HepG2 (cell line): ENCODE measurements at regions not wholly inside any gene's neighbourhood (a gene's known extent, or its start where the extent isn't known, plus 50 kb on each side); places are given as distances from the start of the nearest gene placed in this dataset.

Experiments used
- ATAC-seq: fragments of 200-7000 bp; cut with Tn5 transposase; 3 replicates; pipeline ENCODE4 v1.9.1; 2020; ENCODE audit warnings: mild to moderate bottlenecking, moderate library complexity
- BruUV-seq: library from RNA; stranded (reverse); fragments of 400-500 nt; replicated peaks from 2 replicates; lab custom pipeline; 2021; lab: Mats Ljungman, UMichigan
- CTCF ChIA-PET: fragments of 300-600 bp; formaldehyde crosslinking; extraction: SDS; loops from one replicate; lab custom pipeline; 2021; ENCODE audit warnings: low total read pairs, inconsistent platforms, low intra/inter-chr PET ratio; lab: Yijun Ruan, JAX
- POLR2A ChIA-PET: fragments of 350-600 bp; sonication (Branson Sonifier 250); formaldehyde crosslinking; loops from one replicate; lab custom pipeline; 2020; ENCODE audit warnings: antibody characterized with exemption, inconsistent platforms; lab: Yijun Ruan, JAX
- DNase-seq: peaks from one replicate; pipeline ENCODE4 v3.0.0-alpha.2; 2015; ENCODE audit warnings: low spot score
- FAIRE-seq: peaks from 3 replicates; lab custom pipeline; 2011; peaks lifted over from hg19 to GRCh38; lab: Jason Lieb, UNC
- H2AFZ ChIP-seq: one replicate; pipeline ENCODE4 v1.6.1; 2011; ENCODE audit warnings: low read length, inconsistent platforms
- H3K27ac ChIP-seq: fragments of 300-600 bp; 3 replicates; pipeline ENCODE4 v1.8.0; 2011; ENCODE audit warnings: mixed run types, mild to moderate bottlenecking, mixed read lengths, low read length, inconsistent platforms; ENCODE audit not compliant: insufficient read depth; ENCODE audit errors: extremely low read length
- H3K27me3 ChIP-seq, 2 experiments: fragments of 200-600 bp in 1 of 2; 2 replicates in 1 of 2; 3 replicates in 1 of 2; pipeline versions ENCODE4 v1.6.0 to v1.8.0; 2011; ENCODE audit warnings: low read length in 2 of 2, mild to moderate bottlenecking in 2 of 2, moderate library complexity in 2 of 2, inconsistent platforms in 1 of 2; ENCODE audit not compliant: insufficient read depth in 2 of 2, control insufficient read depth in 1 of 2
- H3K36me3 ChIP-seq, 2 experiments: fragments of 200-600 bp in 1 of 2; replicated peaks in 1 of 2; 2 replicates in 1 of 2; 3 replicates in 1 of 2; pipeline versions ENCODE4 v1.5.1 to v1.8.0; 2011; ENCODE audit warnings: low read length in 2 of 2, inconsistent platforms in 1 of 2; ENCODE audit not compliant: insufficient read depth in 2 of 2, control insufficient read depth in 1 of 2
- H3K4me1 ChIP-seq: 2 replicates; pipeline ENCODE4 v1.5.1; 2012; ENCODE audit warnings: low read length, inconsistent platforms; ENCODE audit not compliant: insufficient read depth
- H3K4me2 ChIP-seq: 2 replicates; pipeline ENCODE4 v1.6.0; 2011; ENCODE audit warnings: low read depth, low read length, inconsistent platforms
- H3K4me3 ChIP-seq, 3 experiments: fragments of 200-600 bp in 1 of 3; sonication (generic), shearing (Covaris generic) in 1 of 3; replicated peaks in 1 of 3; 2 replicates each; pipeline ENCODE4 v1.5.1; 2011 to 2016; ENCODE audit warnings: low read length in 3 of 3, inconsistent platforms in 2 of 3, low read depth in 2 of 3, mild to moderate bottlenecking in 2 of 3, control low read depth in 1 of 3, mixed read lengths in 1 of 3; ENCODE audit not compliant: insufficient read depth in 1 of 3
- H3K79me2 ChIP-seq: one replicate; pipeline ENCODE4 v1.6.1; 2011; ENCODE audit warnings: low read length, inconsistent platforms; ENCODE audit not compliant: insufficient read depth
- H3K9ac ChIP-seq: 2 replicates; pipeline ENCODE4 v1.6.0; 2011; ENCODE audit warnings: mild to moderate bottlenecking, low read depth, low read length, inconsistent platforms; ENCODE audit not compliant: insufficient read depth
- H3K9me3 ChIP-seq: 2 replicates; pipeline ENCODE4 v1.5.1; 2012; ENCODE audit warnings: mild to moderate bottlenecking, low read length
- H4K20me1 ChIP-seq: 2 replicates; pipeline ENCODE4 v1.6.0; 2011; ENCODE audit warnings: inconsistent platforms, mild to moderate bottlenecking, low read length, moderate library complexity; ENCODE audit not compliant: insufficient read depth
- DR1 ChIP-seq: sonication (generic); formaldehyde crosslinking; IDR thresholded peaks from 2 replicates; pipeline ENCODE4 v1.8.0; 2021; ENCODE audit warnings: mild to moderate bottlenecking, missing genetic modification reagents, inconsistent platforms
- HMGXB4 ChIP-seq, 2 experiments: sonication (generic) in 1 of 2; formaldehyde crosslinking in 1 of 2; IDR thresholded peaks; 2 replicates each; pipeline versions ENCODE4 v1.4.0 to v1.6.1; 2018 to 2020; ENCODE audit warnings: missing genetic modification reagents in 2 of 2, borderline replicate concordance in 1 of 2, low read depth in 1 of 2, mild to moderate bottlenecking in 1 of 2, missing biosample characterization in 1 of 2
- KDM2A ChIP-seq: sonication (generic); formaldehyde crosslinking; IDR thresholded peaks from 2 replicates; pipeline ENCODE4 v1.4.0; 2020; ENCODE audit warnings: low read depth, missing genetic modification reagents, borderline replicate concordance
- PRPF4 ChIP-seq: fragments of 200-400 bp; formaldehyde crosslinking; IDR thresholded peaks from 2 replicates; pipeline ENCODE4 v1.6.1; 2016; ENCODE audit warnings: low read length, low read depth; ENCODE audit not compliant: poor library complexity, severe bottlenecking
- SP2 ChIP-seq: sonication (generic); formaldehyde crosslinking; IDR thresholded peaks from 2 replicates; pipeline ENCODE4 v1.5.1; 2020; ENCODE audit warnings: mild to moderate bottlenecking, missing genetic modification reagents
- TP53 ChIP-seq: sonication (generic); formaldehyde crosslinking; conservative IDR thresholded peaks from 2 replicates; pipeline ENCODE4 v1.4.0; 2020; ENCODE audit warnings: missing genetic modification reagents
- ZFP1 ChIP-seq: IDR thresholded peaks from 2 replicates; pipeline ENCODE4 v1.6.1; 2016
- ZNF10 ChIP-seq: sonication (generic); formaldehyde crosslinking; IDR thresholded peaks from 2 replicates; pipeline ENCODE4 v1.4.0; 2020; ENCODE audit warnings: mild to moderate bottlenecking, low read depth, missing genetic modification reagents, borderline replicate concordance
- ZNF138 ChIP-seq: sonication (generic); formaldehyde crosslinking; IDR thresholded peaks from 2 replicates; pipeline ENCODE4 v1.5.0; 2020; ENCODE audit warnings: mild to moderate bottlenecking, low read depth, missing genetic modification reagents
- ZNF3 ChIP-seq: IDR thresholded peaks from 2 replicates; pipeline ENCODE4 v1.7.0; 2017; ENCODE audit warnings: inconsistent platforms
- ZNF326 ChIP-seq: sonication (generic); formaldehyde crosslinking; IDR thresholded peaks from 2 replicates; pipeline ENCODE4 v1.4.0; 2020; ENCODE audit warnings: missing genetic modification reagents, borderline replicate concordance
- ZNF768 ChIP-seq: sonication (generic); formaldehyde crosslinking; IDR thresholded peaks from 2 replicates; pipeline ENCODE4 v1.4.0; 2020; ENCODE audit warnings: missing genetic modification reagents
- WGBS: methylation state at CpG from one replicate; pipeline ENCODE4 v1.1.6; 2017; ENCODE audit warnings: low lambda C conversion rate; 5-methylcytosine and 5-hydroxymethylcytosine counted together
- in situ Hi-C: cut with HindIII; loops from 2 replicates; pipeline ENCODE4 v1.10.0; 2017; ENCODE audit warnings: low pct_unique_long_range_greater_than_20kb; ENCODE audit not compliant: extremely low pct_ligation_motif_present
- intact Hi-C: fragments of 100-400 bp; cut with micrococcal nuclease; formaldehyde crosslinking; loops from one replicate; pipeline ENCODE4 v1.10.0; 2022; ENCODE audit not compliant: unreplicated experiment
- TF ChIP-seq, protein P1 (sequence below): IDR thresholded peaks from 2 replicates; pipeline ENCODE4 v1.6.1; 2012; ENCODE audit warnings: low read length, improper control_type of control experiment

GRCh38 chr1:37125295-37125694, 91.0 kb upstream of the GRIK3 start:
- CTCF ChIA-PET, result no interaction called here
- WGBS, result 0% methylated on average over 3 of the region's 3 CpGs
- Histone ChIP-seq H4K20me1 (no peaks in the 10 kb centered on the region), H3K9ac (no peak overlapping the region), H3K9me3 (no peaks in the 10 kb centered on the region), H2AFZ (no peak overlapping the region), H3K4me3 (no peak overlapping the region), H3K27ac (no peak overlapping the region), H3K79me2 (no peaks in the 10 kb centered on the region), H3K4me2 (no peak overlapping the region), H3K36me3 (no peaks in the 10 kb centered on the region)
- POLR2A ChIA-PET, result no interaction called here
- DNase-seq, result no peak
- no TSS peak for BruUV-seq
- in situ Hi-C loops, result no loop called here
- no peak for ATAC-seq
- TF ChIP-seq DR1, result no peak
- TF ChIP-seq ZNF3 (CRISPR knock-in tag), result no peak
- TF ChIP-seq ZNF768, result peak; percentile 64
- TF ChIP-seq, all 625 proteins: peak for 1
- intact Hi-C loops, result no loop called here
- H3K4me1 ChIP-seq, result no peaks in the 10 kb centered on the region
- H3K27me3 ChIP-seq, result peaks cover 0 to 4% of the 10 kb centered on the region in 2 experiments; a peak in 1 of 5 replicates
- FAIRE-seq, result no peak

DNA sequence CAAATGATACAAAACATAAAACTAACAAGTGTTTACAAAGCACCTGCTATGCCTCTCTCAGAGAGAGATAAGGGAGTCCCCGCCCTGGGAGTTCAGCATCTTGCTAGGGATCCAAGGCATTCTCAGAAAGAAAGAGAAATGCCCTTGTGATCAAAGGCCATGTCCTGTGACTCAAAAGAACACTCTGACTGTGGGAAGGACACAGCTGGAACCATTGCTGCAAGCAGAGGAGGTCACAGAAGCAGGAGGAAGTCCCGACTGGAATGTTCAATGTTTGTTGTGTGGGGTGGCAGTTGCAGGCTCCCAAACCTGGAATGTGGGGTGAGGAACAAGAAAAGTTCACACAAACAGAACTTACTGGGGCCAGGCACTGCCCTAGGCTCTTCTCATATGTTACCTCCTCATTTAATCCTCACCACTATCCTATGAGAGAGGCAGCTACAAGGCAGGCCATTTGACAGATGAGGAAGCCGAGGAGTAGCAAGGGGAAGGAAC, 93.0 kb upstream of the GRIK3 start:
- POLR2A ChIA-PET, result no interaction called here
- Histone ChIP-seq H3K4me3 (no peak overlapping the region), H4K20me1 (no peaks in the 10 kb centered on the region), H3K4me2 (no peak overlapping the region), H3K79me2 (no peaks in the 10 kb centered on the region), H3K9me3 (no peaks in the 10 kb centered on the region), H3K4me1 (0 out of 2 replicates have a peak, but pooled peaks cover 6% of the 10 kb centered on the region), H3K27me3 (peaks cover 0 to 4% of the 10 kb centered on the region in 2 experiments; a peak in 1 of 5 replicates), H3K36me3 (no peaks in the 10 kb centered on the region), H3K9ac (no peak overlapping the region), H2AFZ (no peak overlapping the region), H3K27ac (no peak overlapping the region)
- ATAC-seq (no peak), FAIRE-seq (no peak), DNase-seq (no peak)
- intact Hi-C loops (no loop called here), in situ Hi-C loops (no loop called here)
- WGBS, result 4% methylated on average over 3 of the region's 3 CpGs
- CTCF ChIA-PET, result no interaction called here
- BruUV-seq, result no TSS peak
- TF ChIP-seq HMGXB4 (CRISPR knock-in tag; IDR thresholded peaks at IDR 0.05; ENCODE audit: borderline replicate concordance in 1 of 2, low read depth in 1 of 2), result no peak
- TF ChIP-seq SP2 (CRISPR knock-in tag), result no peak
- no peak for TF ChIP-seq TP53 (CRISPR knock-in tag)
- TF ChIP-seq PRPF4, result no peak
- no peak for TF ChIP-seq ZNF138 (CRISPR knock-in tag)
- no peak for TF ChIP-seq ZNF10
- TF ChIP-seq KDM2A, result no peak
- no peak for TF ChIP-seq ZNF326 (CRISPR knock-in tag)
- TF ChIP-seq, protein P1, sequence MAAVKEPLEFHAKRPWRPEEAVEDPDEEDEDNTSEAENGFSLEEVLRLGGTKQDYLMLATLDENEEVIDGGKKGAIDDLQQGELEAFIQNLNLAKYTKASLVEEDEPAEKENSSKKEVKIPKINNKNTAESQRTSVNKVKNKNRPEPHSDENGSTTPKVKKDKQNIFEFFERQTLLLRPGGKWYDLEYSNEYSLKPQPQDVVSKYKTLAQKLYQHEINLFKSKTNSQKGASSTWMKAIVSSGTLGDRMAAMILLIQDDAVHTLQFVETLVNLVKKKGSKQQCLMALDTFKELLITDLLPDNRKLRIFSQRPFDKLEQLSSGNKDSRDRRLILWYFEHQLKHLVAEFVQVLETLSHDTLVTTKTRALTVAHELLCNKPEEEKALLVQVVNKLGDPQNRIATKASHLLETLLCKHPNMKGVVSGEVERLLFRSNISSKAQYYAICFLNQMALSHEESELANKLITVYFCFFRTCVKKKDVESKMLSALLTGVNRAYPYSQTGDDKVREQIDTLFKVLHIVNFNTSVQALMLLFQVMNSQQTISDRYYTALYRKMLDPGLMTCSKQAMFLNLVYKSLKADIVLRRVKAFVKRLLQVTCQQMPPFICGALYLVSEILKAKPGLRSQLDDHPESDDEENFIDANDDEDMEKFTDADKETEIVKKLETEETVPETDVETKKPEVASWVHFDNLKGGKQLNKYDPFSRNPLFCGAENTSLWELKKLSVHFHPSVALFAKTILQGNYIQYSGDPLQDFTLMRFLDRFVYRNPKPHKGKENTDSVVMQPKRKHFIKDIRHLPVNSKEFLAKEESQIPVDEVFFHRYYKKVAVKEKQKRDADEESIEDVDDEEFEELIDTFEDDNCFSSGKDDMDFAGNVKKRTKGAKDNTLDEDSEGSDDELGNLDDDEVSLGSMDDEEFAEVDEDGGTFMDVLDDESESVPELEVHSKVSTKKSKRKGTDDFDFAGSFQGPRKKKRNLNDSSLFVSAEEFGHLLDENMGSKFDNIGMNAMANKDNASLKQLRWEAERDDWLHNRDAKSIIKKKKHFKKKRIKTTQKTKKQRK, result no peak
- TF ChIP-seq ZFP1 (CRISPR knock-in tag), result no peak
